ENCODE measurements at regions not wholly inside any gene's neighbourhood (a gene's known extent, or its start where the extent isn't known, plus 50 kb on each side); places are given as distances from the start of the nearest gene placed in this dataset.
"Not testable (repeated sequence)": the region's sequence is repeated elsewhere in the genome, so short reads cannot be mapped to it uniquely, and the experiment has no call there.

DNA sequence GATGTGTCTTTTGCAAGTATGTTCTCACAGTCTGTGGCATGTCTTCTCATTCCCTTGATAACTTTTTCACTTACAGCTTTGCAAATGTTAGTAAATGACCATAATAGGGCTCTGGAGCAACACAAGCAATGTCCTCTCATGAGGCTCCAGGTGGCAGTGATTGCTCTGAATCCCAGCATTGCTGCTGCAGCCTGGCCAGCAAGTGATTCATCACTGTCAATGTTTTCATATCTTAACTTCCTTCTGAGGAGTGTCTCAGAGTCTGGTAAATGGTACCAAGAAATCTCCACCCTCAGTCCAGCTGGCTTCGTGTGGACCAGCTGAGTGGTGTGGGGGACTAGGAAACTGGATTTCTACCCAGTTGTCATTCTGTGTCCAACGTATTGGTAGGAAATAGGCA lies 139.6 kb downstream of the MYLK4 start:
- DNase-seq (ENCODE audit: low read depth) = no peak

- no peak for DNase-seq (ENCODE audit: low read depth)
These were observed 142.2 kb downstream of the MYLK4 start for GRCh38 chr6:2608503-2608902.

- no peak for DNase-seq (ENCODE audit: low read depth)
These were observed 150.4 kb downstream of the MYLK4 start for GRCh38 chr6:2600363-2600762.

DNA sequence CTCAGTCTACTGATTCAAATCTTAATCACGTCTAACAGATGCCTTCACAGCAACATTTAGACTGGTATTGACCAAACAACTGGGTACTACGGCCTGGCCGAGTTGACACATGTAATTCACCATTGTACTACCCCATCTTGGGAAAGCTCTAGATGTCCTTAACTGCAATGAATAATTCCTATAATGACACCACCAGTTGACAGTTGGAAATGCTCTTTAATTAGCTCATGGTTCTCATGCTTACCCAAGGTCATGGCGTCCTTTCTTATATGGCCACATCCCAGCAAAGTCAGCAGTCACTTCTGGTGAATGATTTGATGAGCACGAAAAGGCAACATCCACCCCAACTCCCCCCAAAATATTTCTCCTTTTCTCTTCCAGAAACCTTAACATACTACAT lies 150.9 kb downstream of the MYLK4 start:
- DNase-seq (ENCODE audit: low read depth) = no peak

DNA sequence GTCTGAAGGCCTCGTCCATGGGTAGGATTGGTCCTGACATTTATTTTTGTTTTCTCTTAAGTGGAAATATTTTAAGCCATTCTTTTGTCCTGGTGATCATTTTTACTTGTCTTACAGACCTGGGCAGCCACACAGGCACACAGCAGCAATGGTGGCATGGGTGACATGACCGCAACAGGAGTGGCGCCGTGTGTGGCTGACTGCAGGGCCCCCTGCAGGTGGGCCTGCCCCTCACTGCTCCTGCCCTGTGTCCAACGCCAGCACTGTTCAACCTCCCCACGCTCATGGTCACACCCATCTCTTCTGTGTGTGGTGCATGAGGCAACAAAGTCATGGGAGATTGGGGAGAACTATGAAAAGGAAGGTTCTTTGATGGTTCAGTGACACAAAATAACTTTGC lies 151.9 kb downstream of the MYLK4 start:
- DNase-seq (ENCODE audit: low read depth) = no peak

- no peak for DNase-seq (ENCODE audit: low read depth)
These were observed 152.7 kb downstream of the MYLK4 start for GRCh38 chr6:2597991-2598390.

- DNase-seq (ENCODE audit: low read depth) = not testable (repeated sequence)
These were observed 153.3 kb downstream of the MYLK4 start for GRCh38 chr6:2597457-2597856.

DNA sequence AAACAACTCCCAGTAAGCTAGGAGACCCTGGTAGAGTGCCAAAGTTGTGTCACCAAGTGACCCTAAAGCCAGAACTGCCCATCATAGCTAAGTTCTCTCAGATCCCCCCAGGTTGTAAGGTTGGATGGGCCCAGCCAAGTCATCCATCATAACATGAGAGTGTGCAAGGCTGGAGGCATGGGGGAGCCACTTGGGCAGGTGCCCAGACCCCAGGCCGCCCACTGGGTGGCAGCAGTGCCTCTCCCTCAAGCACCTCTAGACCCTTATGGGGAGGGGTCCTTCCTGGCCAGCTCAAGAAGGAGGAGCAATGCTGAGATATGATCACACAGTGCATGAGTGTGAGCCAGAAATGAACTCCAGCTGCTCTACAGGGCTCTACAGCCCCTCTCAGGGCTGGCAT lies 154.5 kb downstream of the MYLK4 start:
- DNase-seq (ENCODE audit: low read depth) = no peak

- DNase-seq (ENCODE audit: low read depth) = no peak
These were observed 155.9 kb downstream of the MYLK4 start for GRCh38 chr6:2594868-2595267.

DNA sequence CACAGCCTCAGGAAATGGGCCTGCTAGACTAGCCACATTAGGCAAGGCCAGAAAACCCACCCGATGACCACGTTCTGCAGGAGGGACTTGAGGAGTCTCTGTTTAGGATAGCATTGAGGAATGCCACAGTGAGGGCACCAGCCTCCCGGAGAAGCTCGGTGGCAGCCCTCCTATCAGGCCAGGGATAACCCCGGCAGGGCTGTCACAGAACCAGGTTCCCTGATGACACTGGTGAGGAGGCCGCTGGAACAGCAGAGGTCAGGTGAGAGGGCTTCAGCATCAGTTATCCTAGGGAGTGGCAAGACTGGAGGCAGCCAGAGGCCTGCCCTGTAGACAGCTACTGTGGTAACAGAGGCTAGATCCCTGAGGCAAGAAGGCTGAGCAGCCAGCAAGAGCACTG lies 157.6 kb downstream of the MYLK4 start:
- no peak for DNase-seq (ENCODE audit: low read depth)

DNA sequence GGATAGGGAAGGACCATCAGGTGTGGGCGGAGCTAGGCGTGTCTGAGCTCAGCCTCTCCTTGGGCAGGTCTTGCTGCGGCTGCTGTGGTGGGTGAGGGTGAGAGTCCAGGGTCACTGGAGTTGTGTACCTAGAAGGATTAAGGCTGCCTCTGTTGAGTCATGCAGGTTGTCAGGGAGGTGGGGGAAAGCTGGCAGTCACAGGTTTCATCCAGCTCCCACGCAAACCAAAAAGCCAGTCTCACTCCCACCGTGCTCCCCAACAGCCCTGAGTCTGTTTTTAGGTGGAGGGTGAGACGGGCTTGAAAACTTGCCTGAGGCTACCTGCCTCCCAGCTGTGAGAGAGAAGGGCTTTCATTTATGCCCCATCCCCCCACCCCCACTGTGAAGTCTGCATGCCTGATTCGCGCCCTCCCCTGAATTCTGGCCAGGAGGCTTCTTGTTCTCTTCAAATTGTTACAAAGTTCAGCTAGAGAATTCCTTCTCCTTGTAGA lies 161.5 kb downstream of the MYLK4 start:
- DNase-seq (ENCODE audit: low read depth) = no peak

GRCh38 chr6:2583459-2583858 lies 167.3 kb downstream of the MYLK4 start:
- no peak for DNase-seq (ENCODE audit: low read depth)

GRCh38 chr6:2582268-2582667 lies 168.5 kb downstream of the MYLK4 start:
- no peak for DNase-seq (ENCODE audit: low read depth)

- DNase-seq (ENCODE audit: low read depth) = no peak
These were observed 169.1 kb downstream of the MYLK4 start for GRCh38 chr6:2581611-2582010.

GRCh38 chr6:2581011-2581410 lies 169.7 kb downstream of the MYLK4 start:
- DNase-seq (ENCODE audit: low read depth) = no peak

DNA sequence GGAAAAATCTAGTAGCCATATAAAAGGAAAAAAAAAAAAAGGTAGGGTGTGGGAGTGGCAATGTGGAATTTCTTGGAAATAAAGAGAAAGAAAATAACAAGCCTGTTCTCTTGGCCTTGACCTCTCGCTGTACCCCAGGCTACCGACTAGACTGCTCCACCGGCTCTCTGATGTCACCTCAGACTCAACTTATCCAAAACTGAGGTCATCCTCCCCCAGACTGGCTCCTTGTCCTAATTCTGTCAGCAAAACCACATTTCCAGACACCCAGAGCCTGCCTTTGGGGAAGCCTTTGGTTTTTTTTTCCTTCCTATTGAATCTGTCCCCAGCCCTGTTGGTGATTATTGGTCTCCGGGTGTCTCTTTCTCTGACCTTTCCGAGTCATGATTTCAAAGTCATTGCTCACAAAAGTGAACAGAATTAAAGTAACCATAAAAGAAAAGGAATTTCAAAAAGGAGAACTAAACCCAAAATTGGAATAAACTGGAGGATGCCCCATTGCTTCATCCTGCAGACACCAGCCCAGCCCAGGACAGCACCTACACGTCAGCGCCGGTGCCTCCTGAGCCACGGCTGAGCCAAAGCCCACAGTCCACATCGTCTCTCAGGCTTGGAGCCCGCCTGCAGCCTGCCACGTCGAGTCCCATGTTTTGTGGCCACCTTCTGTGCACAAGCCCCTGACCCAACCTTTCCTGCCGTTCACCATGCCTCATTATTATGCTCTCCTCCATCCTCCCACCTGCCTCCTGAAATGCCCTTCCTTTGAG lies 170.7 kb downstream of the MYLK4 start:
- no peak for DNase-seq (ENCODE audit: low read depth)

GRCh38 chr6:2579241-2579761 lies 171.4 kb downstream of the MYLK4 start:
- DNase-seq (ENCODE audit: low read depth) = no peak

GRCh38 chr6:2578767-2579166 lies 172.0 kb downstream of the MYLK4 start:
- DNase-seq (ENCODE audit: low read depth) = no peak

GRCh38 chr6:2576499-2576898 lies 174.2 kb downstream of the MYLK4 start:
- no peak for DNase-seq (ENCODE audit: low read depth)

DNA sequence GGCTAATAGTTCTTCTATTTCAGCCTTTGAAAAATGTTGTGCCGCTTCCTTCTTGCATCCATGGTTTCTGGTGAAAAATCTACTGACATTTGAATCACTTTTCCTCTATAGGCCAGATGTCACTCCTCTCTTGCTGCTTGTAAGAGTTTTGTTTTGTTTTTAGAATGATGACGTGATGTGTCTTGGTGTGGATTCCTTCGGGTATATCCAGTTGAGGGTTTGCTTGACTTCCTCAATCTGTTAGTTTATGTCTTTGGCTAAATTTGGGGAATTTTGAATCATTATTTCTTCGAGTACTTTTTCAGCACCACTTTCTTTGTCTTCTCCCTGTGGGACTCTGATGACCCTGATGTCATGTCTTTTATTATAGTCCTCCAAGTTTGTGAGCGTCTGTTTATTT lies 175.5 kb downstream of the MYLK4 start:
- no peak for DNase-seq (ENCODE audit: low read depth)

DNA sequence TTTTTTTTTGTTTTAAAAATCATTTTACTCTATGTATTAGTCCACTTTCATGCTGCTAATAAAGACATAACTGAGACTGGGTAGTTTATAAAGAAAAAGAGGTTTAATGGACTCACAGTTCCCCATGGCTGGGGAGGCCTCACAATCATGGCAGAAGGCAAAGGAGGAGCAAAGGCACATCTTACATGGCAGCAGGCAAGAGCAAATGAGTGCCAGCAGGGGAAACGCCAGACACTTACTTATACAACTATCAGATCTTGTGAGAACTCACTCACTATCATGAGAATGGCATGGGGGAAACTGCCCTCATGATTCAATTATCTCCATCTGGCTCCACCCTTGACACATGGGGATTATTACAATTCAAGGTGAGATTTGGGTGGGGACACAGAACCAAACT lies 181.3 kb downstream of the MYLK4 start:
- DNase-seq (ENCODE audit: low read depth) = not testable (repeated sequence)

- DNase-seq (ENCODE audit: low read depth) = no peak
These were observed 184.7 kb downstream of the MYLK4 start for GRCh38 chr6:2566048-2566447.

DNA sequence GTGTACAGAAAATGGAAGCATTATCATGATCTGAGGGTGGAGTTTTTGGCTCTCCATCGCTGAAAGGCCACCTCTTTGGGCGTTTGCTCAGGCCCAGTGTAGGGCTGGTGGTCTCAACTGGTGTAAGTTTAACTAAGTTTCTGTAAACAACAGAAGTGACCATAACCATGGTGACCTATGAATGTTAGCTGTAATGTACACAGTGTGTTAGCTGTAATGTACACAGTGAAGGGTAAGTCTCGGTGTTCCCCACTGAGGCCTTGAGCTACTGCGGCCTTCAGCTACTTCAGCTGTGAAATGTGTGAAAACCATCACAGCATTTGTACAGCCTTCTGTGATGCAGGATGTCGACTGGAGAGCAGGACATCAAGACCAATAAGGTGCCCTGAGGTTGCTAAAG lies 185.2 kb downstream of the MYLK4 start:
- no peak for DNase-seq (ENCODE audit: low read depth)

GRCh38 chr6:2563635-2564034 lies 187.1 kb downstream of the MYLK4 start:
- DNase-seq (ENCODE audit: low read depth) = no peak
